ENCODE measurements at regions not wholly inside any gene's neighbourhood (a gene's known extent, or its start where the extent isn't known, plus 50 kb on each side); places are given as distances from the start of the nearest gene placed in this dataset.

DNA sequence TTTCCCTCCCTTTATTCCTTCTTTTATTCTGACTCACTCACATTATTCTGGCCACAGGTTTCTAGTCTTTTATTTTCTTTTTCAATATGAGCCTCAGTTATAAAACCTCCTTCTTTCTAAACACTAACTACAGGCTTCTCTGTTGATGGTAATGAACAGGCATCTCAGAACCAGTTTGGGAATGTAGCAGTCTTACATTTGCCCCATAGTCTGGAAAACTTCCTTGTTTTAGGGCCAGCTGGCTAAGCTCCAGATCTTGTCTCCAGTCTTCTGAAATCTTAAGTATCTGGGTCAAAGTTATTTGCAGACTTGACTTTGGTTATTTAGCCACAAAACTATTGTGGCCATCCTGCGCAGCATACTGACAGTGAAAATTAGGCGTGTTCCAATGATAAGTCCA is 97.0 kb upstream of the MAN1A1 start:
- Histone ChIP-seq H3K14ac (replicated peaks; ENCODE audit: low read depth, low read length) (no peak overlapping the region), H3K9me1 (ENCODE audit: insufficient read depth, low read length) (peaks cover 5% of the 10 kb centered on the region; the same call in 1 of the 2 replicates), H3K23ac (ENCODE audit: low read depth, low read length) (no peak overlapping the region), H2AFZ (replicated peaks; ENCODE audit: low read length, poor library complexity) (no peak overlapping the region), H4K5ac (ENCODE audit: low read depth, low read length) (no peak overlapping the region), H4K8ac (ENCODE audit: low read depth in 2 of 2, low read length in 2 of 2) (no peak overlapping the region), H2AK9ac (replicated peaks; ENCODE audit: low read depth, low read length, poor library complexity) (no peak overlapping the region), H3K36me3 (ENCODE audit: control insufficient read depth, insufficient read depth, low read length) (no peaks in the 10 kb centered on the region), H3K9ac (ENCODE audit: low read depth, low read length) (no peak overlapping the region), H2BK5ac (ENCODE audit: low read depth, low read length, poor library complexity, severe bottlenecking) (peak overlapping the region; percentile 21), H2BK15ac (ENCODE audit: low read depth, low read length) (no peak overlapping the region), H3K4ac (ENCODE audit: low read depth, low read length) (no peak overlapping the region), H3K18ac (ENCODE audit: low read depth, low read length) (no peak overlapping the region), H3K79me1 (ENCODE audit: low read depth in 1 of 2, low read length in 2 of 2) (no peaks in the 10 kb centered on the region), H4K91ac (ENCODE audit: insufficient read depth, low read depth, low read length) (no peak overlapping the region), H2BK120ac (ENCODE audit: low read depth, low read length) (peak overlapping the region; percentile 53; the same call in 1 of the 2 replicates), H3K27me3 (ENCODE audit: control insufficient read depth, insufficient read depth, low read length) (no peaks in the 10 kb centered on the region), H3K9me3 (ENCODE audit: control insufficient read depth, insufficient read depth, low read length) (no peaks in the 10 kb centered on the region), H3K27ac (ENCODE audit: insufficient read depth, low read length) (no peak overlapping the region), H2BK20ac (ENCODE audit: low read depth, low read length) (peak overlapping the region; percentile 53; the same call in 1 of the 2 replicates), H3K56ac (ENCODE audit: extremely low read depth, insufficient read depth, low read length) (no peak overlapping the region), H3K4me1 (ENCODE audit: control insufficient read depth, insufficient read depth, low read length) (peaks cover 7% of the 10 kb centered on the region), H2AK5ac (ENCODE audit: low read depth, low read length) (0 out of 2 replicates have a peak overlapping the region, but pooled peaks have one; percentile 40), H3K4me2 (ENCODE audit: low read depth, low read length) (no peak overlapping the region; the same call in 1 of the 2 replicates), H3K4me3 (ENCODE audit: insufficient read depth, low read depth, low read length) (no peak overlapping the region), H4K20me1 (ENCODE audit: insufficient read depth, low read length) (no peaks in the 10 kb centered on the region)
- peak; percentile 59 for ATAC-seq (ENCODE audit: low read depth)
- dilution Hi-C loops (cut with HindIII; ENCODE audit: low sequenced_read_pairs, unreplicated experiment): no loop called here
- no TSS peak for BruUV-seq (replicated peaks)
- no peak for TF ChIP-seq CEBPB (IDR thresholded peaks at IDR 0.05; ENCODE audit: low read depth, low read length)
- TF ChIP-seq CTCF (conservative IDR thresholded peaks at IDR 0.05; ENCODE audit: low read depth, low read length): no peak
- TF ChIP-seq MAZ (IDR thresholded peaks at IDR 0.05; ENCODE audit: borderline replicate concordance, low read depth, low read length): no peak
- no peak for TF ChIP-seq RFX5 (IDR thresholded peaks at IDR 0.05; ENCODE audit: low read depth, low read length)
- TF ChIP-seq CHD1 (IDR thresholded peaks at IDR 0.05; ENCODE audit: low read depth, low read length): no peak
- TF ChIP-seq, protein P1, sequence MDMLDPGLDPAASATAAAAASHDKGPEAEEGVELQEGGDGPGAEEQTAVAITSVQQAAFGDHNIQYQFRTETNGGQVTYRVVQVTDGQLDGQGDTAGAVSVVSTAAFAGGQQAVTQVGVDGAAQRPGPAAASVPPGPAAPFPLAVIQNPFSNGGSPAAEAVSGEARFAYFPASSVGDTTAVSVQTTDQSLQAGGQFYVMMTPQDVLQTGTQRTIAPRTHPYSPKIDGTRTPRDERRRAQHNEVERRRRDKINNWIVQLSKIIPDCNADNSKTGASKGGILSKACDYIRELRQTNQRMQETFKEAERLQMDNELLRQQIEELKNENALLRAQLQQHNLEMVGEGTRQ (IDR thresholded peaks at IDR 0.05; ENCODE audit: low read depth, low read length): no peak
- TF ChIP-seq POLR2A (IDR thresholded peaks at IDR 0.05; ENCODE audit: low read depth, low read length): no peak
- no peak for TF ChIP-seq RAD21 (IDR thresholded peaks at IDR 0.05; ENCODE audit: low read length)
- no peak for TF ChIP-seq FOS (IDR thresholded peaks at IDR 0.05; ENCODE audit: low read depth, low read length)
- TF ChIP-seq MAFK (IDR thresholded peaks at IDR 0.05; ENCODE audit: low read depth, low read length): no peak
- no peak for TF ChIP-seq SMC3 (IDR thresholded peaks at IDR 0.05; ENCODE audit: low read depth, low read length)
- TF ChIP-seq, protein P2, sequence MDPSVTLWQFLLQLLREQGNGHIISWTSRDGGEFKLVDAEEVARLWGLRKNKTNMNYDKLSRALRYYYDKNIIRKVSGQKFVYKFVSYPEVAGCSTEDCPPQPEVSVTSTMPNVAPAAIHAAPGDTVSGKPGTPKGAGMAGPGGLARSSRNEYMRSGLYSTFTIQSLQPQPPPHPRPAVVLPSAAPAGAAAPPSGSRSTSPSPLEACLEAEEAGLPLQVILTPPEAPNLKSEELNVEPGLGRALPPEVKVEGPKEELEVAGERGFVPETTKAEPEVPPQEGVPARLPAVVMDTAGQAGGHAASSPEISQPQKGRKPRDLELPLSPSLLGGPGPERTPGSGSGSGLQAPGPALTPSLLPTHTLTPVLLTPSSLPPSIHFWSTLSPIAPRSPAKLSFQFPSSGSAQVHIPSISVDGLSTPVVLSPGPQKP (IDR thresholded peaks at IDR 0.05; ENCODE audit: borderline replicate concordance, low read depth, low read length): no peak
- no peak for TF ChIP-seq BHLHE40 (IDR thresholded peaks at IDR 0.05; ENCODE audit: low read depth, low read length)
- TF ChIP-seq RCOR1 (IDR thresholded peaks at IDR 0.05; ENCODE audit: insufficient replicate concordance, low read length): no peak
- no peak for TF ChIP-seq MXI1 (IDR thresholded peaks at IDR 0.05; ENCODE audit: borderline replicate concordance, low read depth, low read length)
- TF ChIP-seq NFE2L2 (IDR thresholded peaks at IDR 0.05; ENCODE audit: low read depth, low read length): no peak
- CTCF ChIA-PET: no interaction called here
- POLR2A ChIA-PET (ENCODE audit: unreplicated experiment): interaction anchor here (0.6 kb wide), 1 partner anchor 41 kb away, joined by 3 read pairs; no protein-coding TSS in a partner anchor
- no CpG with 5 or more reads among the region's 2 CpGs for WGBS, 2 experiments (ENCODE audit: extremely low coverage in 2 of 2, insufficient read length in 1 of 2)
- in situ Hi-C loops (cut with MboI; ENCODE audit: low sequenced_read_pairs): no loop called here
- peak; percentile 75 for DNase-seq
- intact Hi-C loops (cut with micrococcal nuclease): loop anchor here (1.0 to 5.0 kb wide), 2 partner anchors 298 to 314 kb away; no protein-coding TSS in a partner anchor

All from IMR-90 (cell line).